ENCODE measurements at regions not wholly inside any gene's neighbourhood (a gene's known extent, or its start where the extent isn't known, plus 50 kb on each side); places are given as distances from the start of the nearest gene placed in this dataset.

DNA sequence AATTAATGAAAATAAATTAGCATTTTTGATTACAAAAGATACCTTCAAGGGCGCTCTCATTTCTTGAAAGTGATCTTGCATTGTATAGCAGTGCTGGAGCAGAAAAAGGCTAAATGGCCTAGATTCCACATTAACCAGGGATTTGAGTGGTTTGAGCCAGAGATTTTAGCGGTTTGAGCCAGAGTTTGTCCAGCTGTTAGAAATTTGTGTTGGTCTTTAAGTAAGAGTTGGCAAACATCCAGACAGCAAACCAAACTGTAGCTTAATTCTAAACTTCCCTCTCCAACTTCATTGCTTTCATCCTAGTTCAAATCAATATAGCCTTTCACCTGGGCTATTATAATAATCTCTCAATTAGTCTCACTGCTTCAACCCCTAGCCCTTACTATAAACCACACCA lies 351.7 kb downstream of the IGSF11 start:
- TF ChIP-seq TAF1 (IDR thresholded peaks at IDR 0.05; ENCODE audit: borderline replicate concordance, insufficient read depth, low read length) (no peak), FOXP2 (optimal IDR thresholded peaks at IDR 0.05; ENCODE audit: borderline replicate concordance, extremely low read depth, extremely low read length, insufficient read depth) (no peak), SIN3A (IDR thresholded peaks at IDR 0.05; ENCODE audit: borderline replicate concordance, insufficient read depth, low read length) (no peak), POLR2AphosphoS5 (IDR thresholded peaks at IDR 0.05; ENCODE audit: low read depth, low read length) (no peak)
- TF ChIP-seq, protein P1, sequence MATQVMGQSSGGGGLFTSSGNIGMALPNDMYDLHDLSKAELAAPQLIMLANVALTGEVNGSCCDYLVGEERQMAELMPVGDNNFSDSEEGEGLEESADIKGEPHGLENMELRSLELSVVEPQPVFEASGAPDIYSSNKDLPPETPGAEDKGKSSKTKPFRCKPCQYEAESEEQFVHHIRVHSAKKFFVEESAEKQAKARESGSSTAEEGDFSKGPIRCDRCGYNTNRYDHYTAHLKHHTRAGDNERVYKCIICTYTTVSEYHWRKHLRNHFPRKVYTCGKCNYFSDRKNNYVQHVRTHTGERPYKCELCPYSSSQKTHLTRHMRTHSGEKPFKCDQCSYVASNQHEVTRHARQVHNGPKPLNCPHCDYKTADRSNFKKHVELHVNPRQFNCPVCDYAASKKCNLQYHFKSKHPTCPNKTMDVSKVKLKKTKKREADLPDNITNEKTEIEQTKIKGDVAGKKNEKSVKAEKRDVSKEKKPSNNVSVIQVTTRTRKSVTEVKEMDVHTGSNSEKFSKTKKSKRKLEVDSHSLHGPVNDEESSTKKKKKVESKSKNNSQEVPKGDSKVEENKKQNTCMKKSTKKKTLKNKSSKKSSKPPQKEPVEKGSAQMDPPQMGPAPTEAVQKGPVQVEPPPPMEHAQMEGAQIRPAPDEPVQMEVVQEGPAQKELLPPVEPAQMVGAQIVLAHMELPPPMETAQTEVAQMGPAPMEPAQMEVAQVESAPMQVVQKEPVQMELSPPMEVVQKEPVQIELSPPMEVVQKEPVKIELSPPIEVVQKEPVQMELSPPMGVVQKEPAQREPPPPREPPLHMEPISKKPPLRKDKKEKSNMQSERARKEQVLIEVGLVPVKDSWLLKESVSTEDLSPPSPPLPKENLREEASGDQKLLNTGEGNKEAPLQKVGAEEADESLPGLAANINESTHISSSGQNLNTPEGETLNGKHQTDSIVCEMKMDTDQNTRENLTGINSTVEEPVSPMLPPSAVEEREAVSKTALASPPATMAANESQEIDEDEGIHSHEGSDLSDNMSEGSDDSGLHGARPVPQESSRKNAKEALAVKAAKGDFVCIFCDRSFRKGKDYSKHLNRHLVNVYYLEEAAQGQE (IDR thresholded peaks at IDR 0.05; ENCODE audit: insufficient read depth in 1 of 2, low read depth in 2 of 2, low read length in 2 of 2): no peak

DNA sequence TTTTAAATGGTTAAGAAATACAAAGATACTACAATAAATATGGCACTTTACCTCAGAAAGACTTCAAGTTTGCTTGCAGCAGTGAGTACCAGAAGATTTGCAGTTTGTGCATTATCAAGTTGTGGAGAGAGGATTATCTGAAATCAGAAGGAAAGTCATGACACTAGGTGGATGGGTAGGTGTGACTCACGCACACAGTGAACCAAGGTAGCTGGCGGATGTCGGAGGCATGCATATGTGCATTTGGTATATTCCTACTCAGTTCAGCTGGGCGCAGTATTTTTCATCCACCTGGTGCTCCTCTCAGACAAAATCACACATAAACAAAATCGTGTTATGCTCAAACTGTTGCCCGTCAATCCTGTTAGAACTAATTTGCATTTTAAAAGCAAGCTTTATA lies 351.0 kb downstream of the IGSF11 start:
- TF ChIP-seq SIN3A (IDR thresholded peaks at IDR 0.05; ENCODE audit: borderline replicate concordance, insufficient read depth, low read length) (no peak), POLR2AphosphoS5 (IDR thresholded peaks at IDR 0.05; ENCODE audit: low read depth, low read length) (no peak), FOXP2 (optimal IDR thresholded peaks at IDR 0.05; ENCODE audit: borderline replicate concordance, extremely low read depth, extremely low read length, insufficient read depth) (no peak), TAF1 (IDR thresholded peaks at IDR 0.05; ENCODE audit: borderline replicate concordance, insufficient read depth, low read length) (no peak)
- TF ChIP-seq, protein P1 (IDR thresholded peaks at IDR 0.05; ENCODE audit: insufficient read depth in 1 of 2, low read depth in 2 of 2, low read length in 2 of 2): no peak

DNA sequence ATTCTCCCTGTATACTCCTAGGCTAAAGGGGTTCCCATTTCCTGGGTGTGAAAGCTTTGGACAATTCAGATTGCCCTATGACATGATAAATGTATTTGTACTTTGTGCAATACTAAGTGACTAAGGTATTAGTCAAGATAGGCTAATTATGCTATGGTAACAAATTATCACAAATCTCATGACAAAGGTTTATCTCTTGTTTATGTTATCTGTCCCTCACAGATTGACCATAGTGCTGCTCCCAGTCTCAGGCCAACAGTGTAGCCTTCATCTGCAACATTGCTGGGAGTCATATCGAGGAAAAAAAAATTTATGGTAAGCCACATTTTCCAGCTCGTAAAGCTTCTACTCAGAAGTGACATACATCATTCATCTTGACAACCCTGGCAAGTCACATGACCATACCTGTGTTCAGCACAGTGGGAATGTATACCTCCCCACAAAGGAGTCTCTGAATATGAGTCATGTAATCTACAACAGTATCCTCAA lies 346.2 kb downstream of the IGSF11 start:
- no peak for TF ChIP-seq TAF1 (IDR thresholded peaks at IDR 0.05; ENCODE audit: borderline replicate concordance, insufficient read depth, low read length)
- no peak for TF ChIP-seq FOXP2 (optimal IDR thresholded peaks at IDR 0.05; ENCODE audit: borderline replicate concordance, extremely low read depth, extremely low read length, insufficient read depth)
- TF ChIP-seq, protein P1 (IDR thresholded peaks at IDR 0.05; ENCODE audit: insufficient read depth in 1 of 2, low read depth in 2 of 2, low read length in 2 of 2): no peak
- no peak for TF ChIP-seq POLR2AphosphoS5 (IDR thresholded peaks at IDR 0.05; ENCODE audit: low read depth, low read length)
- TF ChIP-seq SIN3A (IDR thresholded peaks at IDR 0.05; ENCODE audit: borderline replicate concordance, insufficient read depth, low read length): no peak

DNA sequence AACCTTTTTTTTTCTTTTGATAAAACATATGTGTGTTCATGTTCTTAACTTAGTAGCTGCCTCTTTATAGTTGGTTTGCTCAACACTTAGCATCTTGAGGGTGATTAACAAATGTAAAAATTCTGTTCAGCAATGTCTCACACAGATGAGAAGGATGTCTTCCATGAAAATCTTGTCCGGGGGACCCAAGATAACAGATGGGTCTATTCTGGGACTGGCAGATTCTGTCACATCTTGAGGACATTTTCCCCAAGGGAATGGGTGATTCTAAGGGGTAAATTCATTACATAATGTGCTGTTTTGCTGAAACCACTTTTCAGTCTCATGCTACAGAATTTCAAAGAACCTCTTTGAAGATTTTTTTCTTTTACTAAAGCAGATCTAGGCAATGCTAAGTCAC lies 342.2 kb downstream of the IGSF11 start:
- TF ChIP-seq FOXP2 (optimal IDR thresholded peaks at IDR 0.05; ENCODE audit: borderline replicate concordance, extremely low read depth, extremely low read length, insufficient read depth): no peak

DNA sequence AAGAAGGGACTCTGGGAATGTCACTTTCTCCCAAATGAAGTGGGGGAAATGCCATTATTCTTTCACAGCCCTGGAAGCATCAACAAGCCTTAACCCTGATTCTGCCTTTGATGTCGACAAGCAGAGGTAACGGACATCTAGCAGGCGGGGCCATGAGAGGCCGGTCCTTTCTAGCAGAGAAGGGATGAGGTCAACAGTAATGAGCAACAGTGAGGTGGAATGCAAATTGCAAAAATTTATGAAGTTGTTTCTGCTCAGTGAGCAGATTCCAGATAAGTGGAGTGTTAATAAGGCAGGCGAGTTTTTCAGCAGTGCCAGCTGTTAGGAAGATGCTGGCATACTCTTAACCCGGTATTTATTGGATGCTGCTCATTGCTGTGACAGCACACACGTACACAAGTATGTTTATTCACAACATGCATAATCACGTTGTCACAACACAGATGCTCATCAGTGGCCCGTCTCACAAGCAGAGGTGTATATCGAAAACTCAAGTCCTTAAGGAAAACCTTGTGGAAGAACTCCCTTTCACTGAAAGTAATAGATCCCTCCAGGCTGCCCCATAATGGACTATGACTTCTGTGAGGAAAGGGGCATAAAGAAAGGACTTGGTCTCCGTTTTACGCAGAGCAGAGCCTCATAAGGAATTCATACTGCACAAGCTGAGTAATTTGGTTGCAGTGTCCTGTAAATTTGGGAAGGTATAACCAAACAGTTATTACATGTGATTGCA lies 329.0 kb downstream of the IGSF11 start:
- TF ChIP-seq SIN3A (IDR thresholded peaks at IDR 0.05; ENCODE audit: borderline replicate concordance, insufficient read depth, low read length): no peak
- TF ChIP-seq FOXP2 (optimal IDR thresholded peaks at IDR 0.05; ENCODE audit: borderline replicate concordance, extremely low read depth, extremely low read length, insufficient read depth): no peak
- TF ChIP-seq, protein P1 (IDR thresholded peaks at IDR 0.05; ENCODE audit: insufficient read depth in 1 of 2, low read depth in 2 of 2, low read length in 2 of 2): no peak

Data from PFSK-1 (cell line).